IPS DF 4.7 (cell line): ENCODE measurements at regions not wholly inside any gene's neighbourhood (a gene's known extent, or its start where the extent isn't known, plus 50 kb on each side); places are given as distances from the start of the nearest gene placed in this dataset.
"Not testable (repeated sequence)": the region's sequence is repeated elsewhere in the genome, so short reads cannot be mapped to it uniquely, and the experiment has no call there.

Experiments
- DNase-seq: peaks from one replicate; pipeline ENCODE4 v3.0.0-alpha.2; 2013; ENCODE audit warnings: low spot score; ENCODE audit errors: extremely low read depth

DNA sequence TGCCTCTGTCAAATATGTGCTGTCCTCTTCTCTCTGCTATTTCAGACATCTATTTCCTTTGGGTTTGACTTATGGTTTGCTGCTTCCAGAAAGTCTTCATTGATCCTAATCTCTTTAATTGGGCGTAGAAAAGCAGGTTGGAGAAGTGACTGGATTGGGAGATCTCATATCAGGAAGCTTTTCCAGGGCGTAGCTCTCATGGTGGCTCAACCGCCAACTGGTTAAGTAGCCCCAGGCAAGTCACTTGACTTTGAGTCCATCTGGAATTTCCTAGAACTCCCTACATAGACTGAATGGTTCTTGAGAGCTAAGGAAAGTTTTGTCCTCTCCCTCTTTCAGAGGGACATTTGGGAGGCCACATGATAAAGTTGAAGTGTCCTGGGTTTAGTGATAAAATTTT lies 192.3 kb upstream of the GLRA1 start:
- no peak for DNase-seq

DNA sequence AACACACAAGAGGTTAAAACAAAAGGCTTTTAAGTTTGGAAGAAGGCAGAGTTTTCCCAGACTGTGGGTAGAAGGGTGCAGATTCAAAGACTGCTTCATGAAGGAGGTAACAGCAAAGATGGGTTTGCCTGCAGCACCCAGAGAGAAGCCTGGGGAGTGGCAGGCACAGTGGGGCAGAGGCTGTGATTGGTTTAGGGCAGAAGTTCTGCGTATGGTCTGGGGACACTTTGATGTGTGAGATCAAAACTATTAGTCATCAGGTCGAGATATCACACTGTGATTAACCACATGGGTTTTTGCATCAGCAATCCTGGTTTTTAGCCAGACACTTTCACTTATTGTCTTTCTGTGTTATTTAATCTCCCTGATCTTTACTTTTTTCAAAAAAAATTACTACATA lies 188.8 kb upstream of the GLRA1 start:
- no peak for DNase-seq

DNA sequence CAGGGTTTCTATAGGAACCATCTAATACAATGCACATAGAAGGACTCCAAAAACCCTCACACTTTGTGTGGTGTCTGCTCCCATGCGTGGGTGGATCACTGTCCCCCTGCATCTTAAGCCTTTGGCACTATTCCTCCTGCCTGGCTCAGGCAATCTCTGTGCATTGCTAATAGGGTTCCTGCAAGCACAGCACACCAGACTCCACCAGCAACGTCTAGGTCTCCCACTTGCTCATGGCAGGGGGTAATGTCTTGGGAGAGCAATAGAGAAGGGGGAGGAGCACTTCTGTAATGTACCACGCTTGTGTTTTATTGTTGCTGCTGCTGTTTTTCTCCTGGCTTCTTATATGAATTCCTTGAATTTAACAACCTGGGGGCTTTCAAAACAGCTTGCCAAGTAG lies 182.6 kb upstream of the GLRA1 start:
- no peak for DNase-seq

DNA sequence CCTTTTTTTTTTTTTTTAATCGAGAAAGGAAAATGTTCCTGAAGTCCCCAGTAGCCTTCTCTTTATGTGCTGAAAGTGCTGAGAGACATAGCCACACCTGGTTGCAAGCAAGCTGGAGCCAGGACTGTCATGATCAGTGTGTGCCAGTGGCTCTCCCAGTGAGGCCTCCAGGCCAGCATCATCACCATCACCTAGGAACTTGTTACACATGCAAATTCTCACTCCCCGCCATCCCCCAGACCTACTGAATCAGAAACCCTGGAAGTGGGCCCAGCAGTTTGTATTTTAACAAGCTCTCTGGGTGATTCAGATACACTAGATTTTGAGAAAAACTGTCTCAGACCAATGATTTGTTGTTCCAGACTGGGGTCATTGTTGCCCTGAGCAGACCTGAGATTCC lies 181.9 kb upstream of the GLRA1 start:
- DNase-seq: no peak

DNA sequence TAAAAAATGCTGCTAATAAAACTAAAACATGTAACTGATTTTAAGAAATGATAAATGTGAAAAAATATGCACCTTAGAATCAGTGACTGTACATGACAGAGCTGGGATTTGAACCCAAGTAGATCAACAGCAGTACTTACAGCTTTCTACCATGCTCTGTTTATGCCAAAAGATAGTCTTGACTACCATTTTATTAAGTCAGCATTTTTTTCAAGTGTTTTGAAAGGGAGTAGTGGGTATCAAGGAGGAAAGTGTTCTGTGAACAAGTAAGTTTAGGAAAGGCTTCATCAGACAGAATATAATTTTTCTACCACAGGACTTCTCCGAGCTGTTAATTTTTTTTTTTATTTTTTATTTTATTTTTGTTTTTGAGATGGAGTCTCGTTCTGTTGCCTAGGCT lies 180.4 kb upstream of the GLRA1 start:
- no peak for DNase-seq

DNA sequence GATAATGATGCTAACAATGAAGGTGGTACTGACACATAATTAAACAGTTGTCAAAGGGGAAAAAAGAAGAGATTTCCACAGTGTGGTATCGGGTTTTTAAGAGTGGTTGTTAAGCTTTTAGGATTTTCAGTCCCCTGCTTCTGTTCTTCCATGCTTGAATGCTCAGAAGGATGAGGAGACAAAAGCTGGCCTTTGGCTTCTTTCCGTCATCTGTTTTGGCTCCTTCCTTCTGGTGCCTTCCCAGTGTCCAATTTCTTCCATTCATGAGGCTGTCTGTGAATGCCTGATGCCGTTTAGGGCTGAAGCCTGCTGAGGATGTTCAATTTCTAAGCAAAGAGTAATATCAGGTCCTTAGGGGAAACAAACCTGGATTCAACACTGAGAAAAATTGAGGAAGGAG lies 179.6 kb upstream of the GLRA1 start:
- DNase-seq: no peak

DNA sequence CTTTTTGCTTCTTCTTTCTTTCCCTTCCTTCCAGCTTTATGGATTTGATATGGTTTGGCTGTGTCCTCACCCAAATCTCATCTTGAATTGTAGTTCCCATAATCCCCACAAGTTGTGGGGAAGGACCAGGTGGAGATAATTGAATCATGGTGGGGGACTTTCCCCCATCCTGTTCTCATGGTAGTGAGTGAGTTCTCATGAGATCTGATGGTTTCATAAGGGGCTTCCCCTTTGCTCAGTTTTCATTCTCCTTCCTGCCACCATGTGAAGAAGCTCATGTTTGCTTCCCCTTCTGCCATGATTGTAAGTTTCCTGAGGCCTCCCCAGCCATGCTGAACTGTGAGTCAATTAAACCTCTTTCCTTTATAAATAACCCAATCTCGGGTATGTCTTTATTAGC lies 178.3 kb upstream of the GLRA1 start:
- not testable (repeated sequence) for DNase-seq

DNA sequence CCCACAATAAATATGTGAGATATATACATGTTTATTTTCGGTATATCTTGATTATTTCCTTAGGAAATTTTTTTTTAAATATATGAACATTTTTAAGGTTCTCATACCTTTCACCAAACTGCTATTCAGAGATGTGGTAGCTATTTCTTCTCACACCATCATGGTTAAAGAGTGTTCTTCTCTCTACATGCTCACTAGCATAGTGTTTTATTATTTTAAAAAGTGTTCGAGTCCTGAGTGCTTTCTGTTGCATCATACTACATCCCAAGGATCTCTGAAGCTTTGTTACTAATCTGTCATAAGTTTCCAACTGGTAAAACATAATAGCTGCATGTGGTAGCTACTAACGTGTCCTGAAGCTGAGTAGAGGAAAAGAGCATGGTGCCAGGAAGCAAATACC lies 177.4 kb upstream of the GLRA1 start:
- no peak for DNase-seq

DNA sequence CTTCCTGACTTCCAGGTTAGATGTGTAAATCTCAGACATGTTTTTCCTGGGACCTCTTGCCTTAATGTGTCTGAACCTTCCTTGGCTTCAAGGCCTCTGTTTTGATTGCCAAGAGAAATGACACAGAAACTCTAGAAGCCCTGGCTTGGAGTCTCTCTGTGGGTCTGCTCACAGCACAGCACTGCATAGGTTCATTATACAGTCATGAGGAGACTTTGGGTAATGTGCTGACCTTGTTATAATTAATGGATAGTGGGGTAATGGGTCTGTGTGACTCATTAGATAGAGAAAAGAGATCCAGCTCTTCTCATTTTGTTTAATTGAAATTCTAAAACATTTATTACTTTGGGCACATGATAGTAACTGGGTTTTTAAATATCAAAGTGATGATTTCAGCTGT lies 175.8 kb upstream of the GLRA1 start:
- DNase-seq: no peak

DNA sequence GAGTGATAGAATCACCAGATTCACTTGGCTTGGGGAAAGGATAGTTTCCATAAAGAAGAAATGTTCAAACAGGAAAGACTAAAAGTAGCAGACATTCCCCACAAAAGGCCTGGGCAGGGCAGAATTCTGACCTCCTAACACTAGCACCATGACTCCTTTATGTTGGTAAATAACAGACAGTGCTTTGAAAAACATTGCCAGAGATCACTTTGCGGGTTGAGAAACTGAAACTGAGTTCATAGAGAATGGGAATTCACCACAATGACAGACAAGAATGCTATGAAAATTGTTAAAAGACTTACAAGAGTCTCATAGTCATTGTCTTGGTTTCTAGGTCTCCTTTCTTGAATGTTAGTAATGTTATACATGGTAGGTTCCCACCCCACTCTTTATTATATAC lies 172.5 kb upstream of the GLRA1 start:
- no peak for DNase-seq

DNA sequence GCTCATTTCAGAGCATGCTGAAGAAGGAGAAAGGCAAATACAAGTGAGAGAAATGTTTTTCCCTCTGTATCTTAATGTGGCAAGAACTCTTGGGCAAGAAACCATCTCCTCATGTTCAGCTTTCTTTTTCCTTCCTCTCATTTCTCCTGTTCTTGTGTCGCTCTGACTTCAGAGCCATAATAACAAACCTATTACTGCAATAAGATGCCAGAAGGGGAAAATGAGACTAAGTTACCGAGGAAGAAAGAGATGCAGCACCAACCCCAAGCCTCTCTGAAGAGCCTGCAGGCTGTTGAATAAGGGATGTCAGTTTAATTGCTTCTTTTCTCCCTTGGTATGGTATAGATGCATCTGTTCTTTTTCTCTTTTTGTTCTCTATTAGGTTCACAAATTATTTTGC lies 170.1 kb upstream of the GLRA1 start:
- DNase-seq: no peak

DNA sequence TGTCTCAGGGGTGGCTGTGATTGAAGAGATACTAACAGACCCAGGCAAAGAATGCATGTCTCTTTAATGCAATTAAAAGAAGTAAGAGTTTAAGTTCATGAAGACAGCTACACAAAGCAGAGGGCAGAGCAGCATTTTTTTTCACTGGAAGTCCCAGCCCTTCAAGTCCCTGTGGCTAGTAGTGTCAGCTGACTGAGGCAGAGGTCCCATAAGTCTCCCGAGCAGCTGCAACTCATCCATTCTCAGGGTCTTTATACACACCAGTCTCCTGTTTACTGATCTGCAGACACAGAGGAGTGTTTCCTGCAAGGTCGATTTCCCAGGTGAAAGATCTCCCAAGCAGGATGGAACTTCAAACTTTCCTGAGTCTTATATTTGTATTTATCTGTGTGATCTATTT lies 169.4 kb upstream of the GLRA1 start:
- DNase-seq: no peak

DNA sequence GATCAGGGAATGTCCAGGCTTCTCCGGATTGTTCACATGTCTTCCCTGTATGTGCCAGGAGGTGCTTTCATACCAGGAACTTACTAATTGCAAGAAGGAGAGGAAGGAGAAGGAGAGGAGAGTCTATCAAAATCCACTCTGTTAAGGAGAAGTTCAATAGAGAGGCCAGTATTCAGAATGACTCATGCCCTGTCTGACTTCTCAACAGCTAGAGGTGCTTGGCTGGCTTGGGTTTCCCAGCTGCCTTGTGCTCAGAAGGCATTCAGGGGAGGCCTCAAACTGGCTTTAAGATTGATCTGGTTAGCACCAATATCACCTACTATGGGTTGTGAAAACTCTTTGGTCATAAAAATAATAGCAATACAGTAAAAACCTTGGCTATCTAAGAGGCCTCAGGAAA lies 167.9 kb upstream of the GLRA1 start:
- DNase-seq: no peak

DNA sequence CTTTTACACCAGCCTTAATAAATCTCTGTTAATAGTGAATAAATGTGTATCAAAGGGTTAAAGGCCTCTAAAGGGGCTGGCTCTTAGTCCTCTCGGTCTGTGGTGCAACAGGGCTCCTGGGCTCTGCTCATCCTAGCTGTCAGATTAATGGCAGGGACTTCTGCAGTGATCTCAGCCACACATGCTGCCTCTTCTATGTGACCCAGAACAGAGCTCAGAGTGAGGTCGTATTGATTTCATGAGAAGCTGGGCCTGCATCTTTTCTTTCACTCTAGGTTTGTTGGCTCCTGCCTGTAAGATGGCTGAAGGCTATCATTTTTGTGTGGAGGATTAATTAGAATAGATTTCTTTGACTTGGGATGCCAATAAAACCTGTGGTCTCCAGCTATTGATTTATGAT lies 165.0 kb upstream of the GLRA1 start:
- DNase-seq: no peak

DNA sequence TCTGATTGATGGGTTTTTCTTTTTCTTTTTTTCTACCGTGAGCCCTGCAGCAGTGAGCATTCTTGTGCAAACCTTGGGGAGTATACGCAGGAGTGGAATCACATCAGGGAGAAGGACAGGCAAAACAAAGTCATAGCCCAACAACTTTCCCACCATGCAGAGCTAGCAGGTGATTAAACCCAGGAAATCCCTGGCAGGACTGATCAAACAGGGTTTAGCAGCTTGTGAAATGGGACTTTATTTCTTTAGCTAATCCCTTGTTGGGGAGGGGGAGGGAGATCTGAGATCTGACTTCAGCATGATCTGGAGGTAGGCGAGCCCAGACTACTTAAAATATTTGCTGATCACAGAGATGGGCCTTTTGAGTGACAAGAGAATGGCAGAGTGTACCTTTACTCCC lies 162.0 kb upstream of the GLRA1 start:
- no peak for DNase-seq

DNA sequence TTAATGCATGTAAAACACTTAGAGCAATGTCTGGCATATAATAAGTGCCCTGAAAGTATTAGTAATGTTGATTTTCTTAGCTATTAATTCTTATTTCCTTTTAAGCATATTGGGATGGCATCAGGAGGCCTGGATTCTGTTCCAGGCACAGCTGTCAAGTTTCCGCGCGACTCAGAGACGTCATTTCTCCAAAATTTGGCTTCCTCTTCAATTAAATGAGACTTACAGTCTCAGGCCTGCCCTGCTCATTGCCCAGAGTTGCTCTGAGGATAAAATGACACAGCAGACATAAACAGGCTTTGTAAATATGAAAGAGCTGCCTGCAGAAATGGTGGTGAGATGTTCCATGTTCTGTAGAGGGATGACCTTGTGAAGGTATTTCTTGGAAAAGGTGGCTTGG lies 159.8 kb upstream of the GLRA1 start:
- DNase-seq: no peak

DNA sequence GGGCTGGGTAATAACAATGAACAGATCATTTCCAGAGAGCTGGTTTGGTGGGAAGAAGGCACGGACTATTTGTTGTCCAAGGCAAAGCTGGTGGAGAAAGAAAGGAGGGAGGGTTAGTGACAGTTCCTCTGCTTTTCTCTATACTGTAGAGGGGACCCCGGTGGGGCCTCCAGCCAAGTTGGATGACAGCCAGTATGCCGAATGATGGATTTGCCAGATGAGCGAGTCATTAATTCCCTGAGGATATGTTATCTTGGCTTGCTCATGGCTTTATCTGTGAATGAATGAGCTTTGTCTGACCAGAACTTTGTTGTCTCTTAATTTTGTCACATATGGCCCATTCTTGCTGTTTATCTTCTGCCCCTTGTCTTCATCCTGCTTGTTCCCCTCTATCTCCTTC lies 158.6 kb upstream of the GLRA1 start:
- no peak for DNase-seq

DNA sequence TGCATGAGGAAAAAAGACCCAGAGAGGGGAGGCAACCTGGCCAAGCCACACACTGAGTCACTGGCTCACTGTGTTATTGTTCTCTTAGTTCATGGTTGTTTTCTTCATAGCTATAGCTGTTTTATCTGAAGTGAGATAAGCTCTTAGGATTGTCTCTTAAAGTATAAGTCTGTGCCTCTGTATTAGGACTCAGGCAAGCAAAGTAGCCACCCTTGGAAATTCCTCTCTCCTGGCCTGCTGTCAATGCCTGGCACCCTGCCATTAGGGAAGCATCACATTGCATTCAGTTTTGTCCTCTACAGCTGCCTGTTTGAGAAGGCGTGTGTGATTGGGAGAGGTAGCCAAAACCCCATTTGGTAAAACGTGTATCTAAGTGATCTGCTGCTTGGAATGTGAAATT lies 147.4 kb upstream of the GLRA1 start:
- no peak for DNase-seq

DNA sequence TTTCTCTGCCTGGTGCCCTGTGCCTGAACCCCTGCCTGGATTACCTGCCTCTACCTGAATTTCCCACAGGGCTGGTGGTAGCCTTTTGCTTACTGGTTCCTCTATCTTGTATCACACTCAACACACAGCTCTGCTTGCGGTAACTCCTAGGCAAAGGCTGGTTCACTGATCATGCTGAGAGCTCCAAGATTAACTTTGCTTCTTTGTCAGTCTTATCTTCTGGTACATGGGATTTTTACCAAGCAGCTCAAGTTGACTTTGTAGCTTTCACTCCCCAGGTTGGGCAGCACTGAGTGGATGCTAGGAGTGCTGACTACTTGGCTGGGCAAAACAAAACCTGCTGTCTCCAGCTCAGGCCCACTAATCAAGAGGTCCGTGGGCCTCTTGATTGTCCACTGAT lies 145.9 kb upstream of the GLRA1 start:
- DNase-seq: no peak

DNA sequence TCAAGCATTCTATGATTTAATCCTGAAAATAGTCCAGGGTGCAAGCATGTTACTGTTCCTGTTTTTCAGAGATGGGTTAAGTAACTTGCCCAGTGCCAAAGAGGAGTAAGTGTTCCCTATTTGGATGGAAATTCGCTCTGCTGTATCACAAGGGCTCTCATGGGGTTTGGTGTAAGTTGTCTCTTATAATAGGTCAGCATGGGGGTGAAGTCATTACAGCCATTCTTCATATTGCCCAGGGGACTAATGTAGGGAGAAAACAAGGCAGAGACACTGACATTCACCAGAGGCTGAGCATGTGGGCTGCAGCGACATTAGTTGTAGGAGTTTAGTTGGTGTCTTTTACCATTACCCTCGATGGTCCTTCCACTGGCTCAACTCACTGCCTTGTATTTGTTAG lies 142.1 kb upstream of the GLRA1 start:
- DNase-seq: no peak

DNA sequence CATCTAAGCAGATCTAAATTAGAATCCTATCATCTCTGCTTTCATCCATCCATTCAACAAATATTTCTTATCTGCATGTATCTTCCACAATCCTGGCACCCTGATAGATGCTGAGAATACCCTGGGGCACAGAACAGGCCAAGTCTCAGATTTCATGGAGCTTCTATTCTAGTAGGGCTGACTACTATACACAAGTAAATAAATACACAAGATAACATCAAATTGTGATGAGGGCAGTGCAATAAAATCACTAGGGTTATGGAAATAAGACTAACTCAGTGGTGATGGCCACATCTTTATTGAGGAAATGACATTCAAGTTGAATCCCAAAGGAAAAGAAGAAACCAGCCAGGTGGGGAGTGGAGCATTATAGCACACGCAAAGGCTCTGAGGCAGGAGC lies 138.4 kb upstream of the GLRA1 start:
- no peak for DNase-seq

DNA sequence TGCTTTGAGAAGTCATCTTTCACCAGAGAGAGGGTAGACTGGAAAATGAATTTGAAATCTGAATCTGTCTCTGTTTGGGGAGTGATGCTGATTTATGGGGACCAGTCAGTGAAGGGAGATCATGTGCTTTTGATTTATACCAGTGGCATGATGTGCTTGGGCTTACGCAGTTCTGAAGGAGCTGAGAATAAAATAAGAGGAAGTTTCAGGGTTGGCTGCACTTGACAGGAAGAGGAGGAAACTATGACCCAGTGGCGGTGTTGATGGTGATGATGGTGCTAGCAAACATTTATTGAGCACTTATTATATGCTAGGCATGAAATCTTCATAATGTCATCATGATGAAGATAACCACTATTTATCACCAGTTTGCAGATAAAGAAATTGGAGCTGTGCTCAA lies 136.4 kb upstream of the GLRA1 start:
- DNase-seq: no peak

DNA sequence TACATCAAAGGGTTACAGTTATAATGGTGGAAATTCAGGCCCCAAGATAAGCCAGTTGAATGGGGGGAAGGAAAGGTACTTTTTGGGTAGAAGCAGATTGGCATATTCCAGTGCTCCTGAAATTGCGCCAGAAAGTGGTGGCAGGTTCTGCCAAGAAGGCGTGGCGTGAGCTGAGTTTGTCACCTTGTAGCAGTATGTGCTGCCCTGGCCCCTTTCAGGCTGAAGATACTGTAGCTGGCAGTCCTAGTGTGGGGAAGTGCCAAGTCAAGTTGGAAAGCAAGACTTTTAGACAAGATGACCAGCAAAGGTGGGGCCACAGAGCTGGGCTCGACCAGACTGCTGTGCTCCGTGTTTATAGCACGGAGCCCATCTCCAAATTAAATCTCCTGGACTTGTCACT lies 133.6 kb upstream of the GLRA1 start:
- DNase-seq: no peak

DNA sequence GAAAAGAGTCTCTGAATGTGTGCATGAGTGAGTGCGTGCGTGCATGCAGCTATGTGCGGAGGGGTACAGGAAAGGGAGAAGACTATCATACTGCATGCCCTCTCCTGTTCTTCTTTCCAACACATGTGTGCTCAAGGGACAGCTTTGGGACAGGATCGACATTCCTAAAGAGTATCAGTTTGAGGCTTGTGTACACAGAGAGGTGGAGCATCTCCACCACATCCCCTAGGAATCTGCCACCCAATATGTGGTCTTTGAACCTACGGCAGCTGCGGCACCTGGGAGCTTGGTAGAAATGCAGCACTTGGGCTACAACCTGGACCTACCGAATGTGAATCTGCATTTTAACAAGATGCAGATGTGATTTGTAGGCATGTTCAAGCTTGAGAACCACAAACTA lies 132.3 kb upstream of the GLRA1 start:
- no peak for DNase-seq

DNA sequence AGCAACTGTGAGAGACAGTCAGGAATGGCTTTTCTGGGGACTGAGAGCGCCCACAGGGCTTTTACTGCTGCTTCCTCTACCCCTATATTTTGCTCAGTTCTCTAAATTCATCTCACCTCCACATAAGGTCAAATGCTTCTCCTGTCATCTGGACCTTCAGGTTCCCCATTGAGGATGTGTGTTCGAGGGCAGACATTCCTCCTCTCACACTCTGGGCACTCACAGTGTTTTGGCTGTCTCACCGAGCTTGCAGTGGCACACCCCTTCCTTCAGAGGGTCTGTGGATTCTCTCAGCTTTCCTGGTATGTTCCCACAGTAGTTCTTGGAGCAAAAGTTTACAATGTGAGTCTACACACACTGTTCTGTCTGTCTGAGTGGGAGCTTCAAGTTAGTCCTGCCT lies 127.8 kb upstream of the GLRA1 start:
- DNase-seq: no peak
